Neural progenitor cell (in vitro differentiated cells): ENCODE measurements at regions not wholly inside any gene's neighbourhood (a gene's known extent, or its start where the extent isn't known, plus 50 kb on each side); places are given as distances from the start of the nearest gene placed in this dataset.

Experiments used
- EZH2 ChIP-seq: fragments of 200-600 bp; sonication (generic); IDR thresholded peaks from 2 replicates; pipeline ENCODE4 v1.6.1; 2017; ENCODE audit warnings: antibody characterized with exemption, mild to moderate bottlenecking, moderate library complexity
- TF ChIP-seq, protein P1 (sequence below): fragments of 200-600 bp; sonication (generic); IDR thresholded peaks from 2 replicates; pipeline ENCODE4 v1.5.1; 2017; ENCODE audit warnings: antibody characterized with exemption, mild to moderate bottlenecking

DNA sequence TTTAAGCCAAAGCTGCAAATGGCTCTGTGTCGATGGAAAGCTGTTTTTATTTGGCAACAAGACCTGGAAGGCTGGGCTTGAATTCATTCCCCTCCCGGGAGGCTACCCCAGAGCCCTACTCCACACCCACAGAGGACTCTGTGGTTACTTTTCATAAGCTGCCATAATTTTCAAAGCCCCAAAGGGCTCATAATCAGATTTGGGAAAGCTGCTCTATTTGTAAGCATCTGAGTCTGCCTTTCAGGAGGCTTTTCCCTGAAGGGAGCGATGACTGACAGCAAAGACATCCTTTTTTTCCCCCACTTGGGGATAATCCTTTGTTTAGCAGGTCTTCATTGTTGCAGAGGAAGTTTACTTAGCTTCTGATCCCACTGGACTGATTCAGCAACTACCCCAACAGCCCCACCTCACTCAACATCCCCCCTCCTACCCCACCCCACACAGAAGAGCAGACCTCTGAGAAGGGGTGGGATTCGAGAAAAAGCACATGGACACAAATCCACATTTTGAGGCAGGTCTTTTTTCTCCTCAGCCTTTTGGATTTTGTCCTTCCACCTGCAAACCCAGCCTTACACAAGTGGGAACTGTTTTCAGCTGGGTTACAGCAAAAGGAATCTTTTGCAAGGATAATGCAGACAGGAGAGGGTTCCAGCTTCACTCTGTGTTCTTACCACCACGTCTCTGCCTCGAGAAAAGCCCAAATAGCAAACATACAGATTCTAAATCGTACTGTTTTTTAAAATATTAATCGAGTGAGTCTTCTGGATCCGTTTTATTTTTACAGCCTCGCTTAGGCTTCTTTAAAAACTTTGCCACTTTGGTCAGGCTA, 244.4 kb upstream of the TUT7 start:
- TF ChIP-seq, protein P1, sequence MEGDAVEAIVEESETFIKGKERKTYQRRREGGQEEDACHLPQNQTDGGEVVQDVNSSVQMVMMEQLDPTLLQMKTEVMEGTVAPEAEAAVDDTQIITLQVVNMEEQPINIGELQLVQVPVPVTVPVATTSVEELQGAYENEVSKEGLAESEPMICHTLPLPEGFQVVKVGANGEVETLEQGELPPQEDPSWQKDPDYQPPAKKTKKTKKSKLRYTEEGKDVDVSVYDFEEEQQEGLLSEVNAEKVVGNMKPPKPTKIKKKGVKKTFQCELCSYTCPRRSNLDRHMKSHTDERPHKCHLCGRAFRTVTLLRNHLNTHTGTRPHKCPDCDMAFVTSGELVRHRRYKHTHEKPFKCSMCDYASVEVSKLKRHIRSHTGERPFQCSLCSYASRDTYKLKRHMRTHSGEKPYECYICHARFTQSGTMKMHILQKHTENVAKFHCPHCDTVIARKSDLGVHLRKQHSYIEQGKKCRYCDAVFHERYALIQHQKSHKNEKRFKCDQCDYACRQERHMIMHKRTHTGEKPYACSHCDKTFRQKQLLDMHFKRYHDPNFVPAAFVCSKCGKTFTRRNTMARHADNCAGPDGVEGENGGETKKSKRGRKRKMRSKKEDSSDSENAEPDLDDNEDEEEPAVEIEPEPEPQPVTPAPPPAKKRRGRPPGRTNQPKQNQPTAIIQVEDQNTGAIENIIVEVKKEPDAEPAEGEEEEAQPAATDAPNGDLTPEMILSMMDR, result no peak
- no peak for TF ChIP-seq EZH2
